CD14-positive monocyte (primary cell): ENCODE measurements at regions not wholly inside any gene's neighbourhood (a gene's known extent, or its start where the extent isn't known, plus 50 kb on each side); places are given as distances from the start of the nearest gene placed in this dataset.

Source experiments
- DNase-seq, 3 donors: peaks; one replicate each; pipeline ENCODE4 v3.0.0-alpha.2; 2011 to 2022
- H2AFZ ChIP-seq: 2 replicates; pipeline ENCODE4 v1.6.0; 2012; ENCODE audit warnings: mild to moderate bottlenecking, low read depth, low read length, inconsistent platforms; ENCODE audit not compliant: insufficient read depth, poor library complexity, severe bottlenecking
- H3K27ac ChIP-seq, 2 donors: 1 replicate in 1 of 2; 2 replicates in 1 of 2; pipeline ENCODE4 v1.5.1; 2012 to 2013; ENCODE audit warnings: low read length in 2 of 2, control low read depth in 1 of 2, inconsistent platforms in 1 of 2, low read depth in 1 of 2, mild to moderate bottlenecking in 1 of 2
- H3K27me3 ChIP-seq, 2 donors: one replicate each; pipeline versions ENCODE4 v1.6.0 to v1.6.1; 2011 to 2013; ENCODE audit warnings: low read length in 2 of 2; ENCODE audit not compliant: control insufficient read depth in 2 of 2, insufficient read depth in 2 of 2
- H3K36me3 ChIP-seq, 2 donors: replicated peaks in 1 of 2; 1 replicate in 1 of 2; 2 replicates in 1 of 2; pipeline versions ENCODE4 v1.5.1 to v1.6.1; 2012 to 2013; ENCODE audit warnings: low read length in 2 of 2, control low read depth in 1 of 2, inconsistent platforms in 1 of 2, mild to moderate bottlenecking in 1 of 2; ENCODE audit not compliant: insufficient read depth in 2 of 2, control insufficient read depth in 1 of 2
- H3K4me1 ChIP-seq, 2 donors: 1 replicate in 1 of 2; 2 replicates in 1 of 2; pipeline versions ENCODE4 v1.5.1 to v1.6.1; 2012 to 2013; ENCODE audit warnings: low read length in 2 of 2, control low read depth in 1 of 2, inconsistent platforms in 1 of 2, mild to moderate bottlenecking in 1 of 2, moderate library complexity in 1 of 2; ENCODE audit not compliant: insufficient read depth in 2 of 2, control insufficient read depth in 1 of 2
- H3K4me2 ChIP-seq: replicated peaks from 2 replicates; pipeline ENCODE3; 2012; ENCODE audit warnings: low read length, moderate library complexity, mild to moderate bottlenecking; ENCODE audit not compliant: poor library complexity, severe bottlenecking; ENCODE audit errors: extremely low read depth
- H3K4me3 ChIP-seq, 3 experiments: fragments of 200-600 bp in 1 of 3; sonication (generic) in 1 of 3; replicated peaks in 1 of 3; 1 replicate in 2 of 3; 2 replicates in 1 of 3; pipeline ENCODE4 v1.5.1; 2011 to 2013; ENCODE audit warnings: low read length in 3 of 3, mild to moderate bottlenecking in 3 of 3, control low read depth in 2 of 3, low read depth in 2 of 3, inconsistent platforms in 1 of 3, moderate library complexity in 1 of 3
- H3K79me2 ChIP-seq: 2 replicates; pipeline ENCODE4 v1.6.0; 2012; ENCODE audit warnings: mild to moderate bottlenecking, control low read depth, inconsistent platforms, low read length, moderate library complexity; ENCODE audit not compliant: insufficient read depth
- H3K9ac ChIP-seq: 2 replicates; pipeline ENCODE4 v1.6.0; 2017; ENCODE audit warnings: low read length, mild to moderate bottlenecking; ENCODE audit not compliant: insufficient read depth, poor library complexity, severe bottlenecking
- H3K9me3 ChIP-seq, 2 donors: replicated peaks in 1 of 2; 1 replicate in 1 of 2; 2 replicates in 1 of 2; pipeline versions ENCODE4 v1.5.1 to v1.6.1; 2012 to 2013; ENCODE audit warnings: low read length in 2 of 2, control low read depth in 1 of 2; ENCODE audit not compliant: control insufficient read depth in 1 of 2, insufficient read depth in 1 of 2
- H4K20me1 ChIP-seq: 2 replicates; pipeline ENCODE4 v1.6.0; 2012; ENCODE audit warnings: mild to moderate bottlenecking, low read length, control low read depth, moderate library complexity; ENCODE audit not compliant: insufficient read depth
- H3K27ac Mint-ChIP-seq, 7 donors: one replicate each; pipeline ENCODE4 v1.8.0; 2020; ENCODE audit warnings: mild to moderate bottlenecking in 7 of 7, mixed read lengths in 7 of 7, moderate library complexity in 6 of 7, inconsistent platforms in 2 of 7
- H3K27me3 Mint-ChIP-seq, 3 donors: one replicate each; pipeline ENCODE4 v1.8.0; 2021 to 2022; ENCODE audit warnings: low read depth in 3 of 3, mild to moderate bottlenecking in 3 of 3, mixed read lengths in 3 of 3, moderate library complexity in 3 of 3, inconsistent platforms in 1 of 3
- H3K36me3 Mint-ChIP-seq, 2 donors: one replicate each; pipeline ENCODE4 v1.8.0; 2020; ENCODE audit warnings: mixed read lengths in 2 of 2, inconsistent platforms in 1 of 2, mild to moderate bottlenecking in 1 of 2
- H3K4me1 Mint-ChIP-seq: one replicate; pipeline ENCODE4 v1.8.0; 2020; ENCODE audit warnings: mild to moderate bottlenecking, mixed read lengths
- H3K4me3 Mint-ChIP-seq, 2 donors: one replicate each; pipeline ENCODE4 v1.8.0; 2020; ENCODE audit warnings: mild to moderate bottlenecking in 2 of 2, mixed read lengths in 2 of 2, moderate library complexity in 1 of 2
- H3K9me3 Mint-ChIP-seq, 7 donors: one replicate each; pipeline ENCODE4 v1.8.0; 2020 to 2022; ENCODE audit warnings: mixed read lengths in 7 of 7, mild to moderate bottlenecking in 6 of 7, moderate library complexity in 6 of 7, inconsistent platforms in 2 of 7
- WGBS: methylation state at CpG from one replicate; pipeline ENCODE4 v1.1.5; 2013; ENCODE audit warnings: missing lambda C conversion rate; ENCODE audit not compliant: insufficient coverage; 5-methylcytosine and 5-hydroxymethylcytosine counted together
- intact Hi-C, 2 donors: fragments of 100-400 bp; cut with micrococcal nuclease; formaldehyde crosslinking; loops; one replicate each; pipeline versions ENCODE4 v1.15.0 to v1.15.1; 2023
- TF ChIP-seq, protein P1 (sequence below): fragments of 200-600 bp; IDR thresholded peaks from one replicate; pipeline ENCODE4 v1.8.0; 2022; ENCODE audit warnings: antibody characterized with exemption, mild to moderate bottlenecking

DNA sequence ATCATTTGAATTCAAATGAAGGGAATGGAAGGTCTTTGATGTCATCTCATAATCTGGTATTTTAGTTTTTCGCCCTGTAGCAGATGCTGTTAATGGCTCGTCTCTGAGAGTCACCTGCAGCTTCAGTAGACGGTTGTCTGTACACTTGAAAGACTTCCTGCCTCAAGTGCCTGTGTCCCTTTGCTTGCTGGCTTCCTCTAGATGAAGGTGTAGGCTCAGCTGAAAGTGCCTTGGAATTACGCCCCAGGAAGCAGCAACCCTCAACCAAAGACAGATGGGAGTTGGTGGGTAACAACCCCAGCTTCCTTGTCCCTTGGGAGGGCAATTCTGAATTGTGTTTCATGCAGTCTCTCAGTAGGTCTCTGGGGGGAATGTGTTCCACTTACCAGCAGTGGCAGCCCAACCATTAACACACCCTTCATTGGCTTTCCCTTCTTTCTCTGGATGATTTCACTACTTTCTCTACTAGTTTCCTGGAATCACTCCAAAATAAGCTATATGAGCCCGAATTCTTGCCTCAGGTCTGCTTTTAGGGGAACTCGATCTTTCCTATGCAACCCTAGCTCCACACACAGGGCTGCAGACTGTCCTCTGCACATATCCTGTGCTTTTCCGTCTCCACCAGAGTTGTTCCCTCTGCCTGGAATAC, 395.6 kb downstream of the DMAC1 start:
- Histone ChIP-seq H3K4me3 (no peak overlapping the region), H3K27me3 (no peaks in the 10 kb centered on the region), H3K9me3 (no peaks in the 10 kb centered on the region), H2AFZ (no peak overlapping the region), H3K27ac (no peak overlapping the region), H3K9ac (no peak overlapping the region), H3K4me2 (no peak overlapping the region), H3K79me2 (no peaks in the 10 kb centered on the region), H4K20me1 (no peaks in the 10 kb centered on the region), H3K4me1 (no peaks in the 10 kb centered on the region), H3K36me3 (no peaks in the 10 kb centered on the region)
- H3K4me1 Mint-ChIP-seq: peaks cover 6% of the 10 kb centered on the region
- no peak overlapping the region for H3K27ac Mint-ChIP-seq
- no peak for DNase-seq
- intact Hi-C loops: no loop called here
- H3K36me3 Mint-ChIP-seq: no peaks in the 10 kb centered on the region
- TF ChIP-seq, protein P1, sequence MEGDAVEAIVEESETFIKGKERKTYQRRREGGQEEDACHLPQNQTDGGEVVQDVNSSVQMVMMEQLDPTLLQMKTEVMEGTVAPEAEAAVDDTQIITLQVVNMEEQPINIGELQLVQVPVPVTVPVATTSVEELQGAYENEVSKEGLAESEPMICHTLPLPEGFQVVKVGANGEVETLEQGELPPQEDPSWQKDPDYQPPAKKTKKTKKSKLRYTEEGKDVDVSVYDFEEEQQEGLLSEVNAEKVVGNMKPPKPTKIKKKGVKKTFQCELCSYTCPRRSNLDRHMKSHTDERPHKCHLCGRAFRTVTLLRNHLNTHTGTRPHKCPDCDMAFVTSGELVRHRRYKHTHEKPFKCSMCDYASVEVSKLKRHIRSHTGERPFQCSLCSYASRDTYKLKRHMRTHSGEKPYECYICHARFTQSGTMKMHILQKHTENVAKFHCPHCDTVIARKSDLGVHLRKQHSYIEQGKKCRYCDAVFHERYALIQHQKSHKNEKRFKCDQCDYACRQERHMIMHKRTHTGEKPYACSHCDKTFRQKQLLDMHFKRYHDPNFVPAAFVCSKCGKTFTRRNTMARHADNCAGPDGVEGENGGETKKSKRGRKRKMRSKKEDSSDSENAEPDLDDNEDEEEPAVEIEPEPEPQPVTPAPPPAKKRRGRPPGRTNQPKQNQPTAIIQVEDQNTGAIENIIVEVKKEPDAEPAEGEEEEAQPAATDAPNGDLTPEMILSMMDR: no peak
- H3K27me3 Mint-ChIP-seq: peaks cover 0 to 4% (median 2%) of the 10 kb centered on the region in 3 donors
- WGBS: 79% methylated on average over 5 of the region's 7 CpGs
- H3K4me3 Mint-ChIP-seq: no peak overlapping the region
- H3K9me3 Mint-ChIP-seq: peaks cover 0 to 5% (median 0%) of the 10 kb centered on the region in 7 donors

DNA sequence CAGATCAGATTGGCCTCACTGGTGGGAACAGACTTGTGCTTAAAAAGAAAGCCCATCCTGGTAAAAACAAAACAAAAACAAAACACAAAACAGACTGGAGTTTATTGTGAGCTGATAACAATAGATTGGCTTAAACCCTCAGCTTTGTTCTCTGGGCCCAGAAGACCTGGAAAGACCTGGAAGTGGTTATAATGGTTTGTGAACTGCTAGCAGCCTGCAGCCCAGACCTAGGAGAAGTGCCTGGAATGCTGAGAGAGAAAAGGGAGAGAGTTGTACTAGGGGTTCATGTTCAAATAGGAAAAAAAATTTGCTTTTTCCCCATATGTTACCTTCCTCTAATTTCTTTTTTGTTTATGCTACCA, 396.6 kb downstream of the DMAC1 start:
- TF ChIP-seq, protein P1: no peak
- no peak overlapping the region for H3K4me3 ChIP-seq
- no peaks in the 10 kb centered on the region for H3K79me2 ChIP-seq
- no peak for DNase-seq
- H2AFZ ChIP-seq: no peak overlapping the region
- intact Hi-C loops: no loop called here
- Mint-ChIP-seq H3K27ac (no peak overlapping the region), H3K4me3 (no peak overlapping the region), H3K36me3 (no peaks in the 10 kb centered on the region), H3K27me3 (peaks cover 0 to 4% (median 2%) of the 10 kb centered on the region in 3 donors), H3K9me3 (peaks cover 0 to 4% (median 0%) of the 10 kb centered on the region in 7 donors), H3K4me1 (peaks cover 6% of the 10 kb centered on the region)
- H3K4me1 ChIP-seq: no peaks in the 10 kb centered on the region
- no peak overlapping the region for H3K27ac ChIP-seq
- H3K36me3 ChIP-seq: no peaks in the 10 kb centered on the region
- H3K4me2 ChIP-seq: no peak overlapping the region
- H4K20me1 ChIP-seq: no peaks in the 10 kb centered on the region
- no peaks in the 10 kb centered on the region for H3K27me3 ChIP-seq
- H3K9ac ChIP-seq: no peak overlapping the region
- no peaks in the 10 kb centered on the region for H3K9me3 ChIP-seq
